Activated CD4-positive, alpha-beta T cell treated with anti-CD3 and anti-CD28 coated beads, Interleukin-2, amount 10 ng/mL, durations not matched to agents 7 days and 5 days (primary cell): ENCODE measurements at regions not wholly inside any gene's neighbourhood (a gene's known extent, or its start where the extent isn't known, plus 50 kb on each side); places are given as distances from the start of the nearest gene placed in this dataset.
"Not testable (repeated sequence)": the region's sequence is repeated elsewhere in the genome, so short reads cannot be mapped to it uniquely, and the experiment has no call there.

ENCODE experiments used
- CTCF ChIA-PET: fragments of 350-600 bp; sonication (Branson Sonifier 250); formaldehyde crosslinking; loops from one replicate; lab custom pipeline; 2021; ENCODE audit warnings: antibody characterized with exemption; lab: Charles Lee
- POLR2A ChIA-PET: fragments of 350-600 bp; sonication (Branson Sonifier 250); formaldehyde crosslinking; loops from one replicate; lab custom pipeline; 2021; ENCODE audit warnings: antibody characterized with exemption; lab: Charles Lee
- DNase-seq: peaks from one replicate; pipeline ENCODE4 v3.0.0-alpha.2; 2020
- H3K27ac Mint-ChIP-seq: one replicate; pipeline ENCODE4 v1.8.0; 2021; ENCODE audit warnings: mild to moderate bottlenecking, moderate library complexity, mixed read lengths
- H3K27me3 Mint-ChIP-seq: one replicate; pipeline ENCODE4 v1.8.0; 2021; ENCODE audit warnings: mixed read lengths
- H3K36me3 Mint-ChIP-seq: one replicate; pipeline ENCODE4 v1.8.0; 2021; ENCODE audit warnings: low read depth, mixed read lengths
- H3K4me1 Mint-ChIP-seq: one replicate; pipeline ENCODE4 v1.8.0; 2021; ENCODE audit warnings: mixed read lengths
- H3K4me3 Mint-ChIP-seq: one replicate; pipeline ENCODE4 v1.8.0; 2021; ENCODE audit warnings: mild to moderate bottlenecking, moderate library complexity, mixed read lengths
- H3K9me3 Mint-ChIP-seq: one replicate; pipeline ENCODE4 v1.8.0; 2021; ENCODE audit warnings: mixed read lengths

DNA sequence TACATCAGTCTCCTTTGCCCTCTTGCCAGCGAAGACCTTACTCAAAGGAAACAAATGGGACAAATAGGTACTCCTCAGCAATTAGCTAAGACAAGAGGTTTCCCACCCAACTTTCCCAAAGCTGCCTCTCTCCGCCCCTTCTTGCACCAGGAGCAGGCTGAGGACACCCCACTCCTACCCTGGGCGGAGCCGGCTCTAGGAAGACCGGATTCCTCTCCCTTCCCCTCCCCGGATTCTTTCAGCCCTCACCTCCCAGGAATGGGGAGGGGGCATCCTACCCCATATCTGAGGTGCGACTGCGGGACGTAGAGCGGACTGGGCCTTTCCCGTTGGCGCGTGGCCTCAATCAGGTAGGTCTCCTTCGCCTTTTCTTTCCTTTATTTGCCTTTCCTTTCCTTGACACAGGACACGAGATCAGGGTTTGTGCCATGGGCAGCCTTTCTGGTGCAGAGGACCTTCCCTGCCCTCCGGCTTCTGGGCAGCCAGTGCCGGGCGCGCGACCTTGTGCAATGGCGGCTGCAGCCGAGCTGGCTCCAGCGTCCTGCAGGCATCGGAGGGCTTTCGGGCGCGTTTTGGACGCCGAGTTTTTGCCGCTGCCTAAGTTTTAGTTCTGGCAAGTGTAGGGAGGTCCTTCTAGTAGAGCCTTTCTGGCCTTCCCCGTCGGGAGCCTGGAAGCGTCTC, 279.9 kb downstream of the PLS3 start:
- DNase-seq, POLR2A ChIA-PET, H3K4me3 Mint-ChIP-seq, H3K9me3 Mint-ChIP-seq, CTCF ChIA-PET, H3K36me3 Mint-ChIP-seq, H3K27me3 Mint-ChIP-seq, H3K4me1 Mint-ChIP-seq, H3K27ac Mint-ChIP-seq: not testable (repeated sequence)

DNA sequence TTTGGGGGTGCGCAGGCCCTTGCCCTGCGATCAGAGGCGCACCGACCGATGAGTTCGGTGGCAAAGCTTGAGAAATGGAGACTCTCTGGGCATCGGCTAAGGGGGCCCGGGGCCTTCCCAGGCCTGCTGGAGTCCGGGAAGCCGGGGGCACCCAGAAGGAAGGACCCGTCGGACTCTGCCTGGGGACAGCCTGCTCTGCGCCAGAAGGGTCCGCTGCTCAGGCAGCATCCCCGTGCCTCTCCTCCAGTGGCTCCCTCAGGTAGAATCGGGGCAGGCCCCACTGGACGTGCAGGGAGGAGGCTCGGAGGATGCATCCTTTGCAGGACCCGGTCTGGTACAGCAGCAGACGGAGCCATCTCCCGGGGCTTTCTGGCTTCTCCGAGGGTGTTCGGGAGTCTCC, 290.0 kb downstream of the PLS3 start:
- H3K36me3 Mint-ChIP-seq, POLR2A ChIA-PET, DNase-seq, CTCF ChIA-PET, H3K27ac Mint-ChIP-seq, H3K4me3 Mint-ChIP-seq, H3K4me1 Mint-ChIP-seq, H3K9me3 Mint-ChIP-seq, H3K27me3 Mint-ChIP-seq: not testable (repeated sequence)

DNA sequence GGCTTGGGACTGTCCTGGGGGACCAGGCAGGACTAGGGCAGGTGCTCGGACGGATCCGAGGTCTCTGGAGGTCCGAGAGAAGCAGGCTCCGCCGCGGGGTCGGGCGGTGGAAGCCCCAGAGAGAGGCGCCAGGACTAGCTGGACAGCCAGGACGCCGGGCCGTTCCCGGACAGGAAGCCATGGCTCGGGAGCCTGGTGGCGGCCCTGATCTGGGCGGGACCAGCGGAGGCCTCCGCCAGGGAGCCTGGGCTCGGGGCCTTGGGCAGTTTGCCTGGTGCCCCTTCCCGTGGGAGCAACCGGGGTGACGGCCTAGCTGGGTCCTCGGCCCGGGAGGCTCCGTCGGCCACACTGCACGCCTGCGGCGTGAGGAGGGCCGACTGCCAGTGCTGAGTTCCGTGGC, 292.3 kb downstream of the PLS3 start:
- H3K36me3 Mint-ChIP-seq, H3K9me3 Mint-ChIP-seq, H3K27ac Mint-ChIP-seq, H3K4me3 Mint-ChIP-seq, POLR2A ChIA-PET, DNase-seq, H3K4me1 Mint-ChIP-seq, CTCF ChIA-PET, H3K27me3 Mint-ChIP-seq: not testable (repeated sequence)

DNA sequence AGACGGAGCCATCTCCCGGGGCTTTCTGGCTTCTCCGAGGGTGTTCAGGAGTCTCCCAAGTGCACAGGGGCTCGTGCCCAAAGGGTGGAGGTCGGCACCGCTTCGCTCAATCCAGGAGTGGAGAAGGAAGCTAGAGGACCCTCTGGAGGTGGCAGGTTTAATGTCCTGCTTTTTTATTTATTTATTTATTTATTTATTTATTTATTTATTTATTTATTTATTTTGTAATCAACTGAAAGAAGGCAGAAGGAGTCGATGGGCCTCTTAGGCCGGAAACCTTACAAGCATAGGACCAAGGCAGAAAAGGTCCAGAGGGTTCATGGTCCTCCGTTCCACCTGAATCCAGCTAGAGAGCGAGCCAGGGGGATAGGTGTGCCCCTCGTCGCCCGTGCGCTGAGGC, 289.4 kb upstream of the AGTR2 start:
- H3K4me3 Mint-ChIP-seq, POLR2A ChIA-PET, H3K36me3 Mint-ChIP-seq, CTCF ChIA-PET, H3K27me3 Mint-ChIP-seq, H3K27ac Mint-ChIP-seq, DNase-seq, H3K4me1 Mint-ChIP-seq, H3K9me3 Mint-ChIP-seq: not testable (repeated sequence)

DNA sequence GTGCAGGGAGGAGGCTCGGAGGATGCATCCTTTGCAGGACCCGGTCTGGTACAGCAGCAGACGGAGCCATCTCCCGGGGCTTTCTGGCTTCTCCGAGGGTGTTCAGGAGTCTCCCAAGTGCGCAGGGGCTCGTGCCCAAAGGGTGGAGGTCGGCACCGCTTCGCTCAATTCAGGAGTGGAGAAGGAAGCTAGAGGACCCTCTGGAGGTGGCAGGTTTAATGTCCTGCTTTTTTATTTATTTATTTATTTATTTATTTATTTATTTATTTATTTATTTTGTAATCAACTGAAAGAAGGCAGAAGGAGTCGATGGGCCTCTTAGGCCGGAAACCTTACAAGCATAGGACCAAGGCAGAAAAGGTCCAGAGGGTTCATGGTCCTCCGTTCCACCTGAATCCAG, 286.4 kb upstream of the AGTR2 start:
- DNase-seq, H3K27ac Mint-ChIP-seq, H3K4me3 Mint-ChIP-seq, H3K4me1 Mint-ChIP-seq, POLR2A ChIA-PET, H3K9me3 Mint-ChIP-seq, CTCF ChIA-PET, H3K36me3 Mint-ChIP-seq, H3K27me3 Mint-ChIP-seq: not testable (repeated sequence)

DNA sequence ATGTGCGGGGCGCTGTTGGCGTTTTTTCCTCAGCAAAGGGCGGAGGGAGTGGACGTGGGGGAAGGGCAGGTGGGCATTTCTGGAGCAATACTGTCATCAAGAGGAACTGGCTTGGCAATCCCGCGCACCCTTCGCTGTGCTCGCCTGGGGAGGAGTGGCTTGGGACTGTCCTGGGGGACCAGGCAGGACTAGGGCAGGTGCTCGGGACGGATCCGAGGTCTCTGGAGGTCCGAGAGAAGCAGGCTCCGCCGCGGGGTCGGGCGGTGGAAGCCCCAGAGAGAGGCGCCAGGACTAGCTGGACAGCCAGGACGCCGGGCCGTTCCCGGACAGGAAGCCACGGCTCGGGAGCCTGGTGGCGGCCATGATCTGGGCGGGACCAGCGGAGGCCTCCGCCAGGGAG, 282.5 kb upstream of the AGTR2 start:
- H3K9me3 Mint-ChIP-seq, H3K27me3 Mint-ChIP-seq, DNase-seq, POLR2A ChIA-PET, H3K4me3 Mint-ChIP-seq, H3K27ac Mint-ChIP-seq, CTCF ChIA-PET, H3K36me3 Mint-ChIP-seq, H3K4me1 Mint-ChIP-seq: not testable (repeated sequence)

DNA sequence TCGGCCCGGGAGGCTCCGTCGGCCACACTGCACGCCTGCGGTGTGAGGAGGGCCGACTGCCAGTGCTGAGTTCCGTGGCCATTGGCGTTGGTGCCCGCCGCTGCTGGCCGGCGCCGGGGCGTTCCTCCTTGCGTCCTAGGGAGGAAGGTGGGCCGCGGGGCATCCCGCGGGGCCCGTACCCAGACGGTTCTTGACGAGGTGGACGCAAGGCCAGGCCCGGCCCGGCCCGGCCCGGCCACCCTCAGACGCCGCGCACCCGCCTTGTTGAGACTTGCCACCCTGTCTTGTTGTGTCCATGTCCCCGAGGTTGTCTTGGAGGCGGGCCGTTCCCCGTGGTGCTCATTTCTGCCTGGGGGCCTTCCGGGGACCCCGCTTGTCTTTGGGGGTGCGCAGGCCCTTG, 282.0 kb upstream of the AGTR2 start:
- H3K36me3 Mint-ChIP-seq, CTCF ChIA-PET, DNase-seq, H3K9me3 Mint-ChIP-seq, H3K27ac Mint-ChIP-seq, POLR2A ChIA-PET, H3K4me1 Mint-ChIP-seq, H3K27me3 Mint-ChIP-seq, H3K4me3 Mint-ChIP-seq: not testable (repeated sequence)

DNA sequence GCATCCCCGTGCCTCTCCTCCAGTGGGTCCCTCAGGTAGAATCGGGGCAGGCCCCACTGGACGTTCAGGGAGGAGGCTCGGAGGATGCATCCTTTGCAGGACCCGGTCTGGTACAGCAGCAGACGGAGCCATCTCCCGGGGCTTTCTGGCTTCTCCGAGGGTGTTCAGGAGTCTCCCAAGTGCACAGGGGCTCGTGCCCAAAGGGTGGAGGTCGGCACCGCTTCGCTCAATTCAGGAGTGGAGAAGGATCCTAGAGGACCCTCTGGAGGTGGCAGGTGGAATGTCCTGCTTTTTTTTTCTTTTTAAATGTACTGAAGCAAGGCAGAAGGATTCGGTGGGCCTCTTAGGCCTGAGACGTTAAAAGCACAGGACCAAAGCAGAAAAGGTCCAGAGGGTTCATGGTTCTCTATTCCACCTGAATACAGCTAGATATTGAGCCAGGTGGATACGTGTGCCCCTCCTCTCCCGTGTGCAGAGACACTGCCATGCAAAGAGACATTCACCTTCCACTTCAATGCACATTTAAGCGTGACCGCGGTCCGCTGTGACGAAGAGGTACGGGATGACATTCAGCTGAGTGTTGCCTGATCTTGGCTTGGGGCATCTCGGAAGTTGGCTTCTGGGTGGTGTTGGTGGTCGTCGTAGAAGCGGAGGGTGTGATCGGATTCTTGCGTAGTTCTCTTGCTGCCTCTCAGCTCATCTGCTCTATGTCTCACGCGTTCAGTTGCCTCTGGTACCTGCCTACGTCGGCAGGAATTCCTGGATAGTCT, 281.2 kb upstream of the AGTR2 start:
- H3K4me1 Mint-ChIP-seq: no peaks in the 10 kb centered on the region
- H3K36me3 Mint-ChIP-seq: no peaks in the 10 kb centered on the region
- DNase-seq: no peak
- no peaks in the 10 kb centered on the region for H3K27me3 Mint-ChIP-seq
- ChIA-PET CTCF (interaction anchor here (0.6 kb wide), 1 partner anchor 52 kb away, joined by 3 read pairs; no protein-coding TSS in a partner anchor), POLR2A (no interaction called here)
- H3K9me3 Mint-ChIP-seq: peaks cover 2% of the 10 kb centered on the region
- no peak overlapping the region for H3K4me3 Mint-ChIP-seq
- H3K27ac Mint-ChIP-seq: no peak overlapping the region

DNA sequence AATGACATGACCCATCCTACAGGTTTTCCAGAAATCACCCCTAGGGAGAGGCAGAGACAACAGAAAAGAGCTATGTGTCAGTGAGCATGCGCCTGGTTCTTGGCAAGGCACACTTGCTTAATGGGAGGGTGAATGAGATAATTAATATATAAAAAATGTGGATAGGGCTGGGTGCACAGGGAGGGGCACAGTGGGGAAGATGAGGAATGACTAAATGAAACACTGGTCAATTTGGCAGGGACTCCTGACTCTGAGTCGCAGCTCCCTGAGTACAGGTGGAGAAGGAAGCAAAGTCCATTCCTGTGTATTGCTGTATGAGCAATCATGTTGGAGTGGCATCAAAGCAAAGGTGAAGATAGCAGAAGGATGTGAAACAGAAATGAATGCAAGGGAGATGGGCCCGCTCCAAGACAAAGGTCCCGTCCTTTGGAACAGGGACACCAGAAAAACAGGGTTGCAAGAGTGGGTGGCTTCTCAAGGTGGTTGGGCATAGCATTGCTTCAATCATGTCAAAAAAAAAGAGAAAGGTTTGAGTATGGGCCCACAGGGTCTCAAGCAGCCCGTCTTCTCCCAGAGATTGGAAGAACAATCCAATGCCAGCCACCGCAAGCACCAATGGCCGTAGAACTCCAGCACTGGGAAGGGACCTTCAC, 278.4 kb upstream of the AGTR2 start:
- CTCF ChIA-PET: interaction anchor here (1.1 to 2.1 kb wide), 2 partner anchors 49 to 67 kb away, joined by 4 to 6 read pairs; no protein-coding TSS in a partner anchor
- no peak for DNase-seq
- Mint-ChIP-seq H3K4me1 (no peaks in the 10 kb centered on the region), H3K27ac (no peak overlapping the region), H3K9me3 (peaks cover 2% of the 10 kb centered on the region), H3K36me3 (no peaks in the 10 kb centered on the region), H3K4me3 (no peak overlapping the region), H3K27me3 (no peaks in the 10 kb centered on the region)
- POLR2A ChIA-PET: no interaction called here

DNA sequence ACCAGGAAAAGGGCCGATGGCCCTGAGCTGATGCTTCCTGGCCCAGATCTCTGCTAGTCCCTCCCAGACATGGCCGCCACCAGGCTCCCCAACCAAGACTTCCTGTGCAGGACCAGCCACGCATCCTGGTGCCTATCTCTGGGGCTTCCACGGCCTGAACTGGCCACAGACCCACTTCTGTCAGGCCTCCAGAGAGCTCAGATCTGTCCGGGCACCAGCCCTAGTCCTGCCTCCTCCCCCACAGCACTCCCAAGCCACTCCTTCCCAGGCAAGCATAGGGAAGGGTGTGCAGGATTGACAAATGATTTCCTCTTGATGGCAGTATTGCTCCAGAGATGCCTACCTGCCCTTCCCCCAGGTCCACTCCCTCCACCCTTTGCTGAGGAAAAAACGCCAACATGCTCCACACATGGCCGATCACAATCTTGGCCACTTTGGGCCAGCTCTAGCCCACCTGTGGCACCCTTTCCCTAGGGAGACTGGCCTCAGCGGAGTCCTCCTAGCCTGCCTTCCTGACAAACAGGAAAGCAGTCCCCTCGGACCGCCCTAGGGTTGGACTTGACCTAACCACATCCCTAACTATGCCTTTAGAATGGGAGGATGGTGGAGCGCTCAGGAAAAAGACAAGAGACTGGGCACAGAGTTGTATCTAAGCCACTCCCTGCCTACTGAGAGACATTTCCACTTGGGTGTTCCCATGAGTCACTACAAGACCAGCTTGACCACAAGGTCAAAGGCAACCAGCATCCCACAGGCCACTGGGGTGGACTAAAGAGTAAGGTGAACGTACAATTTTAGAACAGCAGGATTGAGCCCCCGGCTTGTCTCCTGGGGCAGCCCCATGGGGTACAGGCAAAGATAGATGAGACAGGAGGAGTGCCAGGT, 277.5 kb upstream of the AGTR2 start:
- Mint-ChIP-seq H3K4me3 (no peak overlapping the region), H3K9me3 (peaks cover 5% of the 10 kb centered on the region), H3K4me1 (no peaks in the 10 kb centered on the region), H3K36me3 (no peaks in the 10 kb centered on the region), H3K27me3 (no peaks in the 10 kb centered on the region), H3K27ac (no peak overlapping the region)
- DNase-seq: no peak
- POLR2A ChIA-PET: no interaction called here
- CTCF ChIA-PET: interaction anchor here (1.1 to 2.1 kb wide), 3 partner anchors 48 to 66 kb away, joined by 4 to 6 read pairs (median 4); no protein-coding TSS in a partner anchor

DNA sequence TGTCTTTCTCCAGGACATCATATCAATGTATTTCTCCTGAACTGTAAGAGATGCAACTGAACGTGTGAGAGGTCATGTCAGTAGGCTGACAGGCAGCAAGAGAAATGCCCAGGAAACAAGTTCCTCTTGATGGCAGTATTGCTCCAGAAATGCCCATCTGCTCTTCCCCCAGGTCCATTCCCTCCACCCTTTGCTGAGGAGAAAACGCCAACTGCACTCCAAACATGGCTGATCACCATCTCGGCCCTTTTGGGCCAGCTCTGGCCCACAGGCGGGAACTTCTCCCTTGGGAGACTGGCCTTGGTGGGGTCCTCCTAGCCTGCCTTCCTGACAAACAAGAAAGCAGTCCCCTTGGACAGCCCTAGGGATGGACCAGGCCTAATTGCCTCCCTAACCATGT, 276.5 kb upstream of the AGTR2 start:
- Mint-ChIP-seq H3K27ac (no peak overlapping the region), H3K36me3 (no peaks in the 10 kb centered on the region), H3K9me3 (peaks cover 5% of the 10 kb centered on the region), H3K4me3 (no peak overlapping the region), H3K4me1 (no peaks in the 10 kb centered on the region), H3K27me3 (no peaks in the 10 kb centered on the region)
- DNase-seq: no peak
- ChIA-PET CTCF (interaction anchor here (1.1 to 2.1 kb wide), 2 partner anchors 47 to 54 kb away, joined by 4 to 6 read pairs; no protein-coding TSS in a partner anchor), POLR2A (no interaction called here)

DNA sequence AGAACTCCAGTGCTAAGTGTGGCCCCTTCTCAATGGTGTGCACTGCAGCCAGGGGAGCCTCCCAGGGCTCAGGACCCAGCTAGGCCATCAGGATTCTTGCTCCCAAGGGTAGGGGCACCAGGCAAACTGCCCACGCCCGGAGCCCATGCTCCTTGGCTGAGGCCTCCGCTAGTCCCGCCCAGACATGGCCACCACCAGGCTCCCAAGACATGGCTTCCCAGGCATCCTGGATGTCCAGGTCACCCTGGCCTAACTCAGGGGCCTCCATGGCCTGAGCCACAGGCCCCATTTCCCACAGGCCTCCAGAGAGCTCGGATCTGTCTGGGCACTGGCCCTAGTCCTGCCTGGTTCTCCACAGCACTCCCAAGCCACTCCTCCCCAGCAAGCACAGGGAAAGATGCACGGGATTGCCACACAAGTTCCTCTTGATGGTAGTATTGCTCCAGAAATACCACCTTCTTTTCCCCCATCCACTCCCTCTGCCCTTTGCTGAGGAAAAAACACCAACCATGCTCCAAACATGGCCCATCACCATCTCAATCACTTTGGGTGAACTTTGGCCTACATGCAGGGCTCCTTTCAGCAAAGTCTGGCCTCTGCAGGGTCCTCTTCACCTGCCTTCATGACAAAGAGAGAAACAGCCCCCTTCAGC, 274.7 kb upstream of the AGTR2 start:
- peaks cover 5% of the 10 kb centered on the region for H3K9me3 Mint-ChIP-seq
- CTCF ChIA-PET: no interaction called here
- DNase-seq: no peak

More for the DNA sequence above, 274.7 kb upstream of the AGTR2 start:
- H3K4me1 Mint-ChIP-seq: no peaks in the 10 kb centered on the region
- no peak overlapping the region for H3K27ac Mint-ChIP-seq
- POLR2A ChIA-PET: no interaction called here
- no peaks in the 10 kb centered on the region for H3K36me3 Mint-ChIP-seq
- no peaks in the 10 kb centered on the region for H3K27me3 Mint-ChIP-seq
- no peak overlapping the region for H3K4me3 Mint-ChIP-seq
